ENCODE measurements at regions not wholly inside any gene's neighbourhood (a gene's known extent, or its start where the extent isn't known, plus 50 kb on each side); places are given as distances from the start of the nearest gene placed in this dataset.

GRCh38 chr12:115348301-115348700 is 664.3 kb upstream of the TBX3 start:
- TF ChIP-seq RARB (CRISPR knock-in tag; IDR thresholded peaks at IDR 0.05) (no peak), RCOR1 (IDR thresholded peaks at IDR 0.05; ENCODE audit: low read depth, low read length) (no peak), MYC (IDR thresholded peaks at IDR 0.05; ENCODE audit: borderline replicate concordance, low read length) (no peak)
- TF ChIP-seq, protein P1, sequence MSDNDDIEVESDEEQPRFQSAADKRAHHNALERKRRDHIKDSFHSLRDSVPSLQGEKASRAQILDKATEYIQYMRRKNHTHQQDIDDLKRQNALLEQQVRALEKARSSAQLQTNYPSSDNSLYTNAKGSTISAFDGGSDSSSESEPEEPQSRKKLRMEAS (IDR thresholded peaks at IDR 0.05): no peak

Measured in A549 (cell line).